Ovary (tissue), 7 donors: ENCODE measurements at regions not wholly inside any gene's neighbourhood (a gene's known extent, or its start where the extent isn't known, plus 50 kb on each side); places are given as distances from the start of the nearest gene placed in this dataset.

Source experiments
- DNase-seq, 5 donors: peaks; one replicate each; pipeline ENCODE4 v3.0.0-alpha.2; 2019 to 2020
- H3K27ac ChIP-seq, 2 donors: fragments of 200-600 bp; one replicate each; pipeline versions ENCODE4 v1.5.1 to v1.8.0; 2019 to 2022
- H3K27me3 ChIP-seq: fragments of 200-600 bp; one replicate; pipeline ENCODE4 v1.8.0; 2022
- H3K36me3 ChIP-seq: fragments of 200-600 bp; sonication (generic); one replicate; pipeline ENCODE4 v1.5.1; 2019
- H3K4me1 ChIP-seq: one replicate; pipeline ENCODE4 v1.8.1; 2013; ENCODE audit warnings: mild to moderate bottlenecking, moderate library complexity; ENCODE audit not compliant: insufficient read depth
- H3K4me3 ChIP-seq: fragments of 200-600 bp; sonication (generic); one replicate; pipeline ENCODE4 v1.5.1; 2017
- H3K9me3 ChIP-seq, 2 donors: fragments of 200-600 bp in 1 of 2; sonication (generic) in 1 of 2; one replicate each; pipeline versions ENCODE4 v1.5.1 to v1.8.1; 2013 to 2019; ENCODE audit warnings: mild to moderate bottlenecking in 1 of 2, moderate library complexity in 1 of 2
- EP300 ChIP-seq: sonication (generic); formaldehyde crosslinking; IDR thresholded peaks from one replicate; pipeline ENCODE4 v1.6.1; 2017; ENCODE audit warnings: antibody characterized with exemption
- POLR2A ChIP-seq: fragments of 450-650 bp; IDR thresholded peaks from one replicate; pipeline ENCODE4 v1.6.1; 2017; ENCODE audit warnings: antibody characterized with exemption, mild to moderate bottlenecking, moderate library complexity
- WGBS, 3 donors: extraction: QIAGEN DNeasy Blood & Tissue Kit in 1 of 3; methylation state at CpG; one replicate each; pipeline versions ENCODE4 v1.1.5 to v1.1.7; 2013 to 2017; 5-methylcytosine and 5-hydroxymethylcytosine counted together
- intact Hi-C, 4 donors: fragments of 100-400 bp; cut with DNase I; formaldehyde crosslinking; loops; one replicate each; pipeline versions ENCODE4 v1.11.0 to v1.15.1; 2022 to 2023
- TF ChIP-seq, protein P1 (sequence below), 3 donors: fragments of 450-650 bp in 2 of 3; fragments of 200-600 bp in 1 of 3; IDR thresholded peaks; one replicate each; pipeline versions ENCODE4 v1.5.1 to v1.8.0; 2016 to 2022; ENCODE audit warnings: antibody characterized with exemption in 3 of 3, mild to moderate bottlenecking in 1 of 3
- donor health status: DM: no; HTN: no; CAD: no; lungs with moderate emphysema.
- donor health status: DM: no; HTN: no; CAD: no.
- donor health status: Bipolar disorder and iron deficiency.
- donor health status: DM: no; HTN: no; CAD: no.
- donor health status: DM: yes; HTN: yes; CAD: no.

DNA sequence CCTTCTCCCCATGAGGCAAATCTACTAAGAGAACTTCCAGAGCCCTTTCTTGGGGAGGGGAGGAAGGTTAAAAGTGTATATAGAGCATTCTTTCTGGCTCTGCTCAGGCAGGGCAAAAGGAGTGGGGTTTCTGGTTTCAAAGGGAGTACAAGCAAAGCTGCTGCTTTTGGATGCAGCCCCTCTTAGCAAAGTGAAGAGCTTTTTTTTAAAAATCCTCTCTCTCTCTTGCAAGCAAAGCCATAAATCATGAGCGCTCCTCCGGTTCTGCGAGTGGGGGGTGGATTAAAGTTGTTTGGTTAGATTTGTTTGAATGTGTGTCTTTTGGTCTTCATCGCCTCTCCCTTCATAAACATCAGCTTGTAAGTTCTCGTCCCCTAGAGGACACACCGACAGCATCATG is 546.6 kb upstream of the TBX3 start:
- no peak overlapping the region for H3K27ac ChIP-seq
- H3K4me1 ChIP-seq: no peaks in the 10 kb centered on the region
- TF ChIP-seq, protein P1, sequence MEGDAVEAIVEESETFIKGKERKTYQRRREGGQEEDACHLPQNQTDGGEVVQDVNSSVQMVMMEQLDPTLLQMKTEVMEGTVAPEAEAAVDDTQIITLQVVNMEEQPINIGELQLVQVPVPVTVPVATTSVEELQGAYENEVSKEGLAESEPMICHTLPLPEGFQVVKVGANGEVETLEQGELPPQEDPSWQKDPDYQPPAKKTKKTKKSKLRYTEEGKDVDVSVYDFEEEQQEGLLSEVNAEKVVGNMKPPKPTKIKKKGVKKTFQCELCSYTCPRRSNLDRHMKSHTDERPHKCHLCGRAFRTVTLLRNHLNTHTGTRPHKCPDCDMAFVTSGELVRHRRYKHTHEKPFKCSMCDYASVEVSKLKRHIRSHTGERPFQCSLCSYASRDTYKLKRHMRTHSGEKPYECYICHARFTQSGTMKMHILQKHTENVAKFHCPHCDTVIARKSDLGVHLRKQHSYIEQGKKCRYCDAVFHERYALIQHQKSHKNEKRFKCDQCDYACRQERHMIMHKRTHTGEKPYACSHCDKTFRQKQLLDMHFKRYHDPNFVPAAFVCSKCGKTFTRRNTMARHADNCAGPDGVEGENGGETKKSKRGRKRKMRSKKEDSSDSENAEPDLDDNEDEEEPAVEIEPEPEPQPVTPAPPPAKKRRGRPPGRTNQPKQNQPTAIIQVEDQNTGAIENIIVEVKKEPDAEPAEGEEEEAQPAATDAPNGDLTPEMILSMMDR (IDR thresholded peaks at IDR 0.05): no peak
- intact Hi-C loops: no loop called here
- H3K9me3 ChIP-seq: no peaks in the 10 kb centered on the region
- no peaks in the 10 kb centered on the region for H3K36me3 ChIP-seq
- H3K4me3 ChIP-seq: no peak overlapping the region
- DNase-seq: no peak
- WGBS, 3 donors: 4 to 16% (median 6%) methylated on average over 6 of the region's 6 CpGs
- H3K27me3 ChIP-seq: no peaks in the 10 kb centered on the region

DNA sequence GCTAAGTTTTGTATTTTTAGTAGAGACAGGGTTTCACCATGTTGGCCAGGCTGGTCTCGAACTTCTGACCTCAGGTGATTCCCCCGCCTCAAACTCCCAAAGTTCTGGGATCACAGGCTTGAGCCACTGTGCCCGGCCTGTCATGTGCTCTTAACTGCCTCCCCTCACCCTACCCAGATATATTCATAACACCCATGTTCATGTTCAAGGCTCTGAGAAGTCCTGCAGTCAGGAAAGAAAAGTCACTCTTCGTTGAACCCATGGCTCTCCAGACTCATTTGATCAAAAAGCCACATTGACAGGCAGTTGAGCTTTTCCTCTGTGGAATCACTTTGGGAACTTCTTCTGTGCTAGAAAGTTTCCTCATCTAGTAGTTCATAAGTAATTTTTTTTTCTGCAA is 545.5 kb upstream of the TBX3 start:
- intact Hi-C loops: no loop called here
- 92 to 97% (median 95%) methylated on average over 4 of the region's 4 CpGs for WGBS, 3 donors
- Histone ChIP-seq H3K4me1 (no peaks in the 10 kb centered on the region), H3K27me3 (no peaks in the 10 kb centered on the region), H3K27ac (no peak overlapping the region), H3K9me3 (no peaks in the 10 kb centered on the region), H3K36me3 (no peaks in the 10 kb centered on the region), H3K4me3 (no peak overlapping the region)
- TF ChIP-seq EP300 (no peak), POLR2A (no peak)
- TF ChIP-seq, protein P1 (IDR thresholded peaks at IDR 0.05): no peak
- no peak for DNase-seq

DNA sequence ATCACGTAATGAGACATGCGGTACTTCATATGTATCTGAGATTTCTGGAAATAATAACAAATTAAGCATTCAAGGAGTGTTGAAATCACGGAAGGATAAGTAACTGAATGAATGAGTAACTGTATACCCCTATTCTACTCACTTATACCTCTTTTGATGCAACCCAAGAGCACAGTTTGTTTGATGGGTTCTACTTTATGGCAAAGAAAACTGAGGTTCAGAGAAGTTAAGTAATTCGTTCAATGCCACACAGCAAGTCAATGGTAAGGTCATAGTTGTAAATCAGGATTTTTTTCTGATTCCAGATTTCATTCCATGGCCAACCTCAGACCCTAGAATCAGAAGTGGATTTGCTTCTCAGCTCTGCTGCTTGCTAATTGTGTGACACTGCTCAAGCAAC is 544.5 kb upstream of the TBX3 start:
- TF ChIP-seq POLR2A (no peak), EP300 (no peak)
- TF ChIP-seq, protein P1 (IDR thresholded peaks at IDR 0.05): no peak
- H3K27me3 ChIP-seq: no peaks in the 10 kb centered on the region
- H3K9me3 ChIP-seq: no peaks in the 10 kb centered on the region
- H3K27ac ChIP-seq: no peak overlapping the region
- no peaks in the 10 kb centered on the region for H3K4me1 ChIP-seq
- DNase-seq: no peak
- no peaks in the 10 kb centered on the region for H3K36me3 ChIP-seq
- WGBS, 3 donors: 89 to 92% (median 91%) methylated on average over 4 of the region's 4 CpGs
- intact Hi-C loops: no loop called here
- no peak overlapping the region for H3K4me3 ChIP-seq

DNA sequence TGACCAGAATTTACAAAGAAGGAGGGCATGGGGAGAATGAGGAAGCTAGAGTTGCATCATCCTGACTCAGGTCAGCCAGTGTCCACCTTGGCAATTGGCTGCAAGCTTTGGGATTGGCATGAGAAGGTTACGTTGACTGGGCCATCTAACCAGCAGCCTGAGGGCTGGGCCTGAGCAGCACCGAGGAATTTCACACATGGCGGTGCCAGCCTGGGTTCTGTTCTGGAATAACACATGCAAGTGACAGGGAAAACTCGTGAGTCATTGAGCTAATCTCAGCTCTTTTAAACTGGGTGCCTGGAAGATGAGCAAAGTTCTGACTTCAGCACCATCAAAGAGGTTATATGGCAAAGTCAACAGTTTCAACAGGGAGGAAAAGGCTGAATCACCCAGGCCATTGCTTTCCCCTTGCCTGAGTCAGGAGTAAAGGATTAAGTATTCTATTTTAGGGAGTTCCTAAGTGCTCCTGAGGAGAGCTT is 543.2 kb upstream of the TBX3 start:
- H3K27ac ChIP-seq: no peak overlapping the region
- no peaks in the 10 kb centered on the region for H3K9me3 ChIP-seq
- H3K27me3 ChIP-seq: no peaks in the 10 kb centered on the region
- WGBS, 3 donors: 76 to 88% (median 82%) methylated on average over 4 of the region's 4 CpGs
- no peaks in the 10 kb centered on the region for H3K4me1 ChIP-seq
- TF ChIP-seq, protein P1 (IDR thresholded peaks at IDR 0.05): no peak
- TF ChIP-seq POLR2A (no peak), EP300 (no peak)
- H3K4me3 ChIP-seq: no peak overlapping the region
- H3K36me3 ChIP-seq: no peaks in the 10 kb centered on the region
- intact Hi-C loops: no loop called here
- DNase-seq: no peak

DNA sequence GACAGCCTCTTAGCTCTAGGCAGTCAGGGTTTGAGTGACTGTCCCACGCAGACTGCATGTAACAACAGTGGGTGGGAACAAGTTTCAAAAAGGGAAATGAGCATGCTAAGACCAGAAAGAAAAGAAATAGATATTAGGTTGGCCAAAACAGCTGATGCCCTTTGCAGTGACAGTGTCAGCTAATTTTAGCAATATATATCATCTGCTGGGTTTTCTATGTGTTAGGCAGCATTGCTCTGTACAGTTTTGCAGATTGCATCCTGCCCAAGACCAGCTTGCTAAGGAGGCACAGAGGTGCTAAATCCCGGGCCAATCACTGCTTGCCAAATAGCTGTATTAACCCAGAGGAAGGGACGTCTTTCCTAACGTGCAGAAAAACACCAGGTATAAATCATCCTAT is 541.9 kb upstream of the TBX3 start:
- Histone ChIP-seq H3K4me1 (no peaks in the 10 kb centered on the region), H3K9me3 (no peaks in the 10 kb centered on the region), H3K27me3 (no peaks in the 10 kb centered on the region), H3K36me3 (no peaks in the 10 kb centered on the region), H3K4me3 (no peak overlapping the region), H3K27ac (no peak overlapping the region)
- no peak for TF ChIP-seq EP300
- 59 to 62% (median 60%) methylated on average over 4 of the region's 4 CpGs for WGBS, 3 donors
- intact Hi-C loops: no loop called here
- DNase-seq: no peak
